RKO (cell line): ENCODE measurements at regions not wholly inside any gene's neighbourhood (a gene's known extent, or its start where the extent isn't known, plus 50 kb on each side); places are given as distances from the start of the nearest gene placed in this dataset.
"Not testable (repeated sequence)": the region's sequence is repeated elsewhere in the genome, so short reads cannot be mapped to it uniquely, and the experiment has no call there.

Experiments
- DNase-seq: peaks from one replicate; pipeline ENCODE4 v3.0.0-alpha.2; 2016; ENCODE audit warnings: low spot score

DNA sequence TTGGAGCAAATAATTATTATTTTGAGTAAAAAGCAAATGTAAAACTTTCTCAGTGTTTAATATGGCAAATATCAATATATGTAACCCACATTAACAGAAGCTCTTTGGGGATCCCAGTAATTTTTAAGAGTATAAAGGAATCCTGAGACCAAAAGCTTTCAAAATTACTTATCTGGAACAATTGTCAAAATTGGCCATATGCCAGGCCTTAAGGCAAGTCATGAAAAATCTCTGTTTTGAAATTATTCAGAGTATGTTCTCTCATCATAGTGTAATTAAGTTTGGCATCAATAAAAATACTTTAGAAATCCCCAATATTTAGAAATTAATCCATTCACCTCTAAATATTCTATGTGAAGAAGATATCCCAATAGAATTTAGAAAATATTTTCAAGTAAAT lies 225.3 kb upstream of the ARL4C start:
- DNase-seq: no peak

DNA sequence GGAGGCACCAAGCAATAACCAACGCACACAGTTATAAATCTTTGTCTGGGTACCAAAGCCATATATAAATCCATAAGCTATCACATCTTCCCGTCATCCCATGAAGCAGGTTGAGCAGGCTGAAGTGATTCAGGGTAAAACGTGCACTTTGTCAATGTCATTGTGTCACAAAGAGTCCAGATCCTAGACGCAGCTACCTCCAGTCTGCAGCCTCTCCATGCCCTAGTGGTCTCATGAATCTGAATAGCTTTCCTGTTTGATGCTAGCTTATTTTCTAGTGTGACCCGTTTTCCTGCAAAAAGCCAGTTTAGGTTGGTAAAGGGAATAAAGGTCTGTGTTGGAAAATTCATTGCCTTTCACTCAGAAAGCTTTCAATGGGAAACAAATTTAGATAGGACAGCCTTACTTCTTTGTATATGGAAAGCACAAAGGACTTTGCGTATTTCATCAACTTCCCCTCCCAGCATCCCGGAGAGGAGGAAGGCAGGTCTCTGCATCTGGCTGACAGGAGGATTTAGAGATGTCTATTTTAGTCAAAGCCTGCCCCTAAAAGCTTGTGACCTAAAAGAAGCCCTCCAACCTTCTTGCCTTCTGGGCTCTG lies 222.3 kb upstream of the ARL4C start:
- DNase-seq: no peak

DNA sequence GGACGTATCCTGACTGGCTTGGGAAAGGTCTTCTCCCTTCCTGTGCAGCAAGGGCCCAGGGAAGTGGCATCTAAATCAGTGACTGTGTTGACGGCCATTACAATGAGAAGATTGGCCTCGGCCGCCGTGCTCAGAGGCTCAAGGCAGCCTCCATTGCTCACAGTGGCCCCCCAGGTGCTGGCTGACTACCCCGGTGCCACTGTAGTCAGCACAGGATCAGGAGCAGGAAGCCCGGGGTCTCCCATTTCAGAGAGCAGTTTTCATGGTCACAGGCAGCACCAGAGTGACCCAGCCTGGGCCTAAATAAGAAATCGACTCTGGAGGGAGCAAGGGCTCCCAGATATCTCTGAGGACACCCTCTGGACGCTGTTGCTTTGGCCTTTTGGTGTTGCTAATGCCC lies 219.4 kb upstream of the ARL4C start:
- no peak for DNase-seq

DNA sequence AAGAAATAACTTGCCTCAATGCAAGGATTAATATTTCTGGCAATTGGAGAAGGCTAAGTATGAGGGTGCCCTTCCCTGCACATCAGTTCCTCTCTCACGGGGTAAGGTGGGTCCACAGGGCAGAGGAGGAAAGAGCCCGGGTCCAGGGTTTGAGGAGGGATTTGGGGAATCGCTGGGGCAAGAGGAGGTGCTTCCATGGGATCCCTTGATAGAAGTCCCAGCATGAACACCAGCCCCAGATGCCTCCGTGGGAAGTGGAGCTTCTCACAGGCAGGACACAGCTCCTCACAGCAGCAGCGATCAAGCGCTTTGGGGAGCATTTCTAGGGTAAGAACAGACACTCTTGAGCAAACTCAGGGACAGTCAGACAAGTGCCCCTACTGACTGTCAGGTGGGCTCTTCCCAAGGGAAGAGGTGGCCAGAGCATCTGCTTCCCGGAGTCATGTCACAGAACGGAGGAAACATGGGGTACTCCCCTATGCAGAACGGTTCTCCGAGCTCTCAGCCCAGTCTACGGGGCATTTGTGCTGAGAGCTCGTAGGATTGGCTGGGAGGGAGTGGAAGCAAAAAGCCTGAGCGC lies 218.9 kb upstream of the ARL4C start:
- DNase-seq: no peak

DNA sequence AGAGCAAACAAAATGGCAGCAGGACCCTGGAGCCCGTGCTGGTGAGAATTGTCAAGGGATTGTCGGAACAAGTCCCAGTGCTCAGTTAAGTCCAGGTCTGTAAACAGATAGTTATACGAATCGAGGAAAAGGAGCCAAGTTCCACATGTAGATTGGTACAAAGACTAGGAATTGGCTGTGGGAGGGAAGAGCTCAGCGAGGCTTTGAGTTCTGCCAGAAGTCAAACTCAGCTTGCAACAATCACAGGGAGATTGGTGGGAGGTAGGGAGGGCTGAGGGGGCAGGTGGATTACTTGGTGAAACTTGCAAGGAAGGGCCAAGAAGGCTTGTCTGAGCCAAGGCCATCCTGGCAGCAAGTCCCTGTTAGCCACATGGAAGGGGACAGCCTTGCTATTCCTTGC lies 217.8 kb upstream of the ARL4C start:
- no peak for DNase-seq

DNA sequence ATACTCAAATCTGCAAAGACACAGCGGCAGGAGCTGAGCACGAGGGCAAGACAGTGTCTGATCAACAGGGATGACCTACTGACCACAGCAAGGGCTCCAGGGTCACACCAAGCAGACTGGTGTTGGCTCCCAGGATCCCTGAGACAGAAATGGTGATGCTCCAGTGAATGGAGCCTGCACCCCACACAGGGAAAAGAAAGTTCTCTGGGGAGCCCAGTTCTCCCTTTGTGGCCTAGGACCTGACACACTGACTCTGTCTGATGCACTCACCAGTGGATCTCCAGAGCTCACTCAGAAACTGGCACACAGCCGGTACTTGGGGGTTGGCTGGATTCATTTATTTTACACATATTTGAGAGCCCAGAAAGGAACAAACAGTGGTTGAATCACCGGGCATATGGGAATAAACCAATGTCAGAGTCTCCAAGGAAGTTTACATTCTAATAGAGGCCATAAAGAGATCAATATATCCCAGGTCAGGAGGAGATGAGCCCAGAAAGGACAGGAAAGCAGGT lies 215.6 kb upstream of the ARL4C start:
- DNase-seq: no peak

DNA sequence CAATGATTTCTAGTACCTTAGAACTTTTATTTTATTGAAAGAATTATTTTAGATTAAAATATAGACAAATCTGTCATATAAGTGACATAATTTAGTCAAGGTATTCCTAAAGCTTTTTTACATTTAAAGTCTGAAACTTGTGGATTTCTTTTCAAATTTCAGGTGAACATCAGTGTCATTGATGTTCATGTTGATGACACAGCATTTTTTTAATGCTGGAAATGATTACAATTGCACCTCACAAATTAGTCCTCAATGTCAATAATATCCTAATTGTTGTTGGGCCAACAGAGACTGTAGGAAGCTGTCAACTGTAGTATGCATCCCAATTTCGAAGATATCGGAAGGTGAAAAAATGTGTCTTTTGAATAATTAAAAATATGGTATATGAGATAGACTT lies 214.4 kb upstream of the ARL4C start:
- no peak for DNase-seq

DNA sequence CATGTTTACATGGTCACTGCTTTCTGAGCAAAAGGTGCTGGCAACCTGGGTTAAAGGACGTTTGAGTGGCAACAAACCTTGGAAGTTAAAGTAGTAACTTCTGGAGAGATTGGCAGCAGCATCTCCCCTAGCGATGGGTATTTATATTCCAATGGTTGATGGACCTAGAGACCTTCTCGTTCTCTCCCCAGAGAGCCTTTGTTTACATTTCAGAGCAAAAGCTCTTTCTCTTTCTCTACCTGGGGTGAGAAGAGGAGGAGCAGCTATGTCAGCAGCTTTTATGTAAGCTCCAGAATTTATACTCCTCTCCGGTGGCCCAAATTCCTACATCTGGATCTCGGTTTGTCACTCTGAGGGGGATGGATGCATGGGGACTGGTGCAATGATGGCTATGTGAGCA lies 213.7 kb upstream of the ARL4C start:
- no peak for DNase-seq

DNA sequence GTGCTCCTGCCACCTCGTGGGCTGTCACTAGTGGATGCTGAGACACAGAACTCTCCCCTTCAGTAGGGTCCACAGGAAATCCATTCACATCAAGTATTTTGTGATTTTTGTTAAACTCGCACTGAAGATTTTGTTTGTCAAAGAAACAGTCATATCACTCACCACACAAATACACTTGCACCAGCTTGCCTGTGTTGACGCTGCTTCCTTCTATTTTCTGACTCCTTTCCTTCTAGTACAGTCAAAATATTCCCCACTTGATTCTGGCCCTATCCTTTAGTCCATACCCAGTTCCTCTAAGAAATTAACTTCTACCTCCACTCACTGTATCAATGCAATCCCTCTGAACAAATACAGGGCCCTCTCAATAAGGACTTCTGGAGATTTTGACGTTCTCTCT lies 213.2 kb upstream of the ARL4C start:
- no peak for DNase-seq

DNA sequence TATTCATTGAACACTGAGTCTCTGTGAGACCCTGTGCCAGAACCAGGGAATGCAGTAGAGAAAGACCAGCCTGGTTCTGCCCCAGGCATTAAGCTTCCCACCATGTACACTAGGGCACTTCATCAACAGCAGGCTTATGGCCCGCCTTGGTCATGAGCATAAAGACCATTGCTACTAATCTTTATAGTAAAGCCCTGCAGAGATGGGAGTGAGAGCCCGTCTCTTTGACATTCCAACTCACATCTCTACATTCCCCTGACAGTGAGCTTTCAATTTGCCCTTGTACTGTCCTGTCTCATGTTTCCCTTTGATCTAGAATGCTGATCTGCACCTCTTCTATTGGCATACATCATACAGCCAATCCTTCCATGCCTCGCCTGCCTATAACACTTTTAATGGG lies 211.8 kb upstream of the ARL4C start:
- no peak for DNase-seq

DNA sequence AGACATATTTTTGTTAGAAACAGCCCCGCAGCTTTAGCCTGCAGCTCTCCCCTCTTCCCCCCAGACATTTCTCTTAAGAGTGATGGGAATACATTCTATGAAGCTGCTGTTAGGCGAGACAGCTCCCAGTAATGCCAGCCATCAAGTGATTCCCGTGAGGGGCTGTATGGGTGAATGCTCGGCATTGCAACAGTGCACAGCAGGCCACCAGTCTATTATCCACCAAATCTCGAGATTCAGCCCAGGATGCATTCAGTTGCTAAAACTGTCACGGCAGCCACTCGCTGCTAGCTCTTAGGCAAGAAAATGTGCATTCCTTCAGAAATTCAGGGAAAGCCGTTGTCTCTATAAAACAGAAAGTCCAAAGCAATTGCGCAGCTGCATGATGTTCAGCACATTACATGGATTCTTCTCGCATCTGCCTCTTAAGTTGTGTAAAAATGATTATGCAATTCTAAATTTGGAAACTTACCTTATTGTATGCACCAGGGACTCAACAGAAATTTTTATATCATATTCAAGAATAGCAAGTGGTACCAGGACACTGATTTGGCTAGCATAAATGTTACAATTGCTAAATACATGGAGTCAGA lies 211.3 kb upstream of the ARL4C start:
- no peak for DNase-seq

DNA sequence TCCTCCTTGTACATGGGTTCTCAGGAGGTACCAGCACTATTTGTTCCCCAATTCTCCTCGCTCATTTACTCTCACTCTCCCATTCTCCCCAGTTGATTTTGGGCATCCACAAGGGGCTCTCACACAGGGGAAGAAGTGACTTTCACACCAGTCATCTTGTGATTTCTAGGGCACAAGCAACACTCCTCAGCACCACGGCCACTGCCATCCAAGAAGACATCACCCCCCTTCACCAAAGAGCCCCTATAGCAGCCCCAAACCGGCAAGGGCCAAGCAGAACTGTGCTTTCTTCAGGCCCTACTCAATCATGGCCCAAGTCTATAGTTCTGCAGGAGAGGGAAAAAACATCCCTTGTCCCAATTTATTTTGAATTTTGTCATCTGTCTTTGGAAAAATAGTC lies 209.2 kb upstream of the ARL4C start:
- no peak for DNase-seq

DNA sequence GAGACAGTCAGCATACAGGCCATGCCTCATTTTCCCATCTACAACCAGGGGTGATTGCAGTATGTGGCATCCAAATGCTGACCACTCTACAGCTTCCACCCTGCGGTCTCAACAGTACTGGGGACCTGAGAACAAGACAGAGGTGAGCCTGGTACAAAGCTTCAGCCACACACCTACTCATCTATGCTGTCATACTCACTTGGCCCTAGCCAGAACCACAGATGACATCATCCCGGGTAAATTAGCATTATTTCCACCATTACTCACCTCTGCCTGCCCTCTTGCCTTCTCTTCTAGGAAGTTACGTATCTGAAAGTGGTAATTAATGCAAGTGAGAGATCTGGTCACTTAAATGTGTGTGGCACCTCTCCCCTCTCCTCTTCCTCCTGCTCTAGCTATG lies 208.2 kb upstream of the ARL4C start:
- peak; percentile 56 for DNase-seq

DNA sequence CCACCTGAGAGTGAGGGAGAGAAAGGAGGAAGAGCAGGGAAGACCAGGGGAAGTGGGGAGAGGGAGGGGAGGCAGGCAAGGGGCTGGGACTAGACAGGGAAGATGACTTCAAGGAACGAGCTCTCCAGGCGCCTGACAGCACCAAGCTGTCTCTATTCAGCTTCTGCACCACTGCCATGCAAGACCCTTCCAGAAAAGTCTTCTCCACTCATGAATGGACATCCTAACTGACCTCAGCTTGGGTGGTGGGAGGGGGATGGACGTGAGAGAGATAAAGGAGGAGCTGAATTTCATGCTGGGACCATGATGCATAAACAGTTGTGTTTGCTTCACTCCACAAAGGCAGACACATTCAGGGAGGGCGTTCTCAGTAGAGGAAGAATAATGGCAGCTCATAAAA lies 206.4 kb upstream of the ARL4C start:
- DNase-seq: no peak

DNA sequence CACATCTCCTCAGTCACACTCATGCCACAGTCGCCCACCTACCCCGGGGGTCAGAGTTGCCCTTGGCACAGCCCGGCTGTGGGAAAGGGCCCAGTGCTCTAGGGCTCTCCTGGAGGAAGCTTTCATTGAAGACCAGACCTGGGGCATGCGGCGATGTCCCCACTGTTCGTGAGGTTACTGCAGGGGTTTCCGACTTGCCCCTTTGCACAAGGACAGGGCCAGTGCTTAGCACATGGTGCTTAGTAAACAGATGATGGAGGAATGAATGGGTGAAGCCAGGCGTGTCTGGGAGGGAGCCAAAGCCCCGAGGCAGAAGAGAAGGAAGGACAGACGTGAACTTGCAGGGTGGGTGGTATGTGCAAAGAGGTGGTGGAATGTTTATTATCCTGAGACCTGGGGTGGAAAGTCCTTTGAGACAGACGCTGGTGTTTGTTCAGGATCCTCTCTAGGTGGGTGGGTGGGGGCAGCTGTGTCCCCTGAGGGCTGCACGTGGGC lies 205.9 kb upstream of the ARL4C start:
- no peak for DNase-seq

DNA sequence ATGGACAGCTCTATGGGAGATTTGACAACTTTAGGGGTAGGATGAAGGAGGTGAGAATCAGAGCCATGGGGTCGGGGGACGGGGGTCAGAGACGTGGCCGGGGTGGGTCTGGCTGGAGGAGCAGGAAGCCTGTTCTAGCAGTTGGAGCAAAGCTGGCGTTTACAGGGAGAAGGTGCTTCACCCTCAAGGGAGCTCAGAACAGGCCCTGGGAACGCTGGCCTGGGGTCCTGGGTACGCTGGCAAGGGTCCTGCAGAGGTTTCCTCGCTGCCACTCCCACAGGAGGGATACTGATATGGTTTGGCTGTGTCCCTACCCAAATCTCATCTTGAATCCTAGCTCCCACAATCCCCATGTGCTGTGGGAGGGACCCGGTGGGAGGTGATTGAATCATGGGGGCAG lies 205.0 kb upstream of the ARL4C start:
- DNase-seq: no peak

DNA sequence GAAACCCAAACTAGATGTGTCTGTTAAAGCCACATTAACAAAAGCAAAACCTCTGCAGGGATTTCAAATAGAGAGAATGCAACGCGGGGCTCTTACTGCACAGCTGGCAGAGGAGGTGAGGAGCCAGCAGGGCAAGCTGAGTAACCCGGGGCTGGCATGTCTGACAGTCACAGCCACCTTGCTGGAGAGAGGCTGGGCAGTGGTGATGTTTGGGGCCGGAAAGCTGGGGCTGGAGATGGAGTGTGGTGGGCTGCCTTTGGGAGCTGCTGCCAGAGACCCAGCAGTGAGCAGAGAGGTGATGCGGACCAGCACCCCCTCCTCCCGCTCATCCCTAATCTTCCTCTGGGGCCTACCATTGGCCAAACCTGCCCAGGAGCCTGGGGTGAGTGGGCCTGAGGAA lies 204.5 kb upstream of the ARL4C start:
- DNase-seq: no peak

DNA sequence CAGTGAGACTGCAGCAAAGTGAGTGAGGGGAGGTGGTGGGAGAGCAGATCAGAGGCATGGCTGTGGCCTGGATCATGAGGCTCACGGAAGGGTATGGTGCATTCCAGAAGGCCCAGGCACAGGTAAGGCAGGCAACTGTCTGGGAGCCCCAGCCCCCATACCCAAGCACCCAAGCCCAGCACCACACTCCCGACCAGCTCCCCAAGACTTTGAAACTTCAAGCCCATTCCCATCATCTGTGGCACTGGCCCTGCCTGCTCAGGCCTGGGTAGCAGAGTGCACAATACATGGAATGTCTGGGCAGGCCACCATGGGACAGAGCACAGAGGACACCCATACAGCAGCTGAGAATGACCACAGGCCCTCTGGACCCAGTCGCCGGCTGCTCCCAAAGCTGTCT lies 202.6 kb upstream of the ARL4C start:
- DNase-seq: no peak

DNA sequence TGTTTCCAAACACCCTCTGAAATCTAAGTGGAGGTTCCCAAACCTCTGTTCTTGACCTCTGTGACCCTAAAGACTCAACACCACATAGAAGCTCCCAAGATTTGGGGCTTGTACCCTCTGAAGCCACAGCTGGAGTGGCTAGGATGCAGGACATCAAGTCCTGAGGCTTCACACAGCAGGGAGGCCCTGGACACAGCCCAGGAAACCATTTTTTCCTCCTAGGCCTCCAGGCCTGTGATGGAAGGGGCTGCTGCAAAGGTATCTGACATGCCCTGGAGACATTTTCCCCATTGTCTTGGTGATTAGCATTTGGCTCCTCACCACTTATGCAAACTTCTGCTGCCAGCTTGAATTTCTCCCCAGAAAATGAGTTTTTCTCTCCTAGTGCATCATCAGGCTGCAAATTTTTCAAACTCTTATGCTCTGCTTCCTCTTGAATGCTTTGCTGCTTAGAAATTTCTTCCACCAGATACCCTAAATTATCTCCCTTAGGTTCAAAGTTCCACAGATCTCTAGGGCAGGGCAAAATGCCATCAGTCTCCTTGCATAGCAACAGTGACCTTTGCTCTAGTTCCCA lies 200.5 kb upstream of the ARL4C start:
- DNase-seq: not testable (repeated sequence)

DNA sequence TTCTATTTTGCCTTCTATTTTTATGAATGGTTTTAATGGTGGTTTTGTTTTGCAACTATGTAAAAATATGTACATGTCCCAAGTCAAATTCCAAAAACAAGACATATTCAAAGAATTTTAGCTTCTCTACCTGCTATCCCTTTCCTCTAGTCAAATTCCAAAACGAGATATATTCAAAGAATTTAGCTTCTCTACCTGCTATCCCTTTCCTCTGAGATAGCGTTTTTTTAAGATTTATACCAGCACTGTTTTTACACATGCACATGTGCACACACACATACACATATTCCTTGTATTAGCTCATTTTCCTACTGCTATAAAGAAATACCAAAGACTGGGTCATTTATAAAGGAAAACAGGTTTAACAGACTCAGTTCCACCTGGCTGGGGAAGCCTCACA lies 199.1 kb upstream of the ARL4C start:
- DNase-seq: no peak

DNA sequence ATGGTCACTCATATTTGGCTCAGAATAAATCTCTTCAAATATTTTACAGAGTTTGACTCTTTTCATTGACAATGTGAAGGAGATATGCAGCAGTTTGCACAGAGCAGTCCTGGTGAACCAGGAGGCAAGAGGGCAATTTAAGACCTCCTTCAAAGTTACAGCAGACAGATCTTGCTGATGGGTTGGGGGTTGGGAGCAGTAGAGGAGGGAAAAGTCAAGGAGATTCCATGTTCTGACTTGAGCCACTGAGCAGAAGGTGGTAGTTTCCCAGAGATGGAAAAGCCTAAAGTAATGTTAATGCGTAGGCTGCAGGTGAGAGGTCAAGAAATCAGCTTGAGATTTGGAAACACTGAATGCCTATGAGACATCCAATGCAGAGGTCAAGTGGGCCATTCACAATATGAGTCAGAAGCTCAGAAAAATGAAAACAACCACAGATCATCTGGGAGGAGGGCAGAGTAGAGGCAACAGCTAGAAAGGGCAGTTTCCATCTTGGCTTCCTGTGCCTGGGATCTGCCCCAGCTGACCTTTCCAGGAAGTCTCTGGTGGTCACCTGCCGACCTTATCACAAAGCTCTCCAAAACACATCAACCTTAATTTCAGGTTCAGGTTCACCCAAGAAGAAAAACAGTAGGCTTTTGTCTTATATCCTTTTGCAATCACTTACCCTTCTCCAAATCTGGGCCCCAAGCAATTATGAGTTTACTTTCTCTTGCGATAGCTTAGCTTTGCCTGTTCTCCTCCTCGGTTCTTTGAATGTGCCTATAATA lies 197.5 kb upstream of the ARL4C start:
- DNase-seq: no peak

DNA sequence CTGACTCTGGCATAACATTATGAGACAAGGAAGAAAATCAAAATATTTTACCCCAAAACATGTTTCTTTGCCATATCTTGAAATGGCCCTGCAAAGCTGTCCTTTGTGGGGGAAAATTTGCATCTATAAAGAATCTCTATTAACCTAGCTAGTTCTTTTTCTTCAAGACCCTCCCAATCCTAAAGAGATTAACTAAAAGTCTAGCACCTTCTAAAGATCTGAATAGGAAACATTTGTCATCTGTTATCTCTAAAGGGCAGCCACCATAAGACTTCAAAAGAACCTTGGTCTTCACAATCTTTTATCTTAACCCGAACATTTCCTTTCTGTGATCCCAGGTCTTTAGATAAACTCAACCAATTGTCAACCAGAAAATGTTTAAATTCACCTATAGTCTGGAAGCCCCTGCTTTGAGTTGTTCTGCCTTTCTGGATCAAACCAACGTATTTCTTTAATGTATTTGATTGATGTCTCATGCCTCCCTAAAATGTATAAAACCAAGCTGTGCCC lies 196.9 kb upstream of the ARL4C start:
- DNase-seq: not testable (repeated sequence)
